AG09319 (cell line): ENCODE measurements at regions not wholly inside any gene's neighbourhood (a gene's known extent, or its start where the extent isn't known, plus 50 kb on each side); places are given as distances from the start of the nearest gene placed in this dataset.

Experiments
- DNase-seq: peaks from one replicate; pipeline ENCODE4 v3.0.0-alpha.2; 2010; ENCODE audit warnings: low read depth; ENCODE audit errors: extremely low read depth
- CTCF ChIP-seq: IDR thresholded peaks from 2 replicates; pipeline ENCODE4 v1.5.1; 2011; ENCODE audit warnings: low read depth, mild to moderate bottlenecking, inconsistent platforms, low read length, moderate library complexity

DNA sequence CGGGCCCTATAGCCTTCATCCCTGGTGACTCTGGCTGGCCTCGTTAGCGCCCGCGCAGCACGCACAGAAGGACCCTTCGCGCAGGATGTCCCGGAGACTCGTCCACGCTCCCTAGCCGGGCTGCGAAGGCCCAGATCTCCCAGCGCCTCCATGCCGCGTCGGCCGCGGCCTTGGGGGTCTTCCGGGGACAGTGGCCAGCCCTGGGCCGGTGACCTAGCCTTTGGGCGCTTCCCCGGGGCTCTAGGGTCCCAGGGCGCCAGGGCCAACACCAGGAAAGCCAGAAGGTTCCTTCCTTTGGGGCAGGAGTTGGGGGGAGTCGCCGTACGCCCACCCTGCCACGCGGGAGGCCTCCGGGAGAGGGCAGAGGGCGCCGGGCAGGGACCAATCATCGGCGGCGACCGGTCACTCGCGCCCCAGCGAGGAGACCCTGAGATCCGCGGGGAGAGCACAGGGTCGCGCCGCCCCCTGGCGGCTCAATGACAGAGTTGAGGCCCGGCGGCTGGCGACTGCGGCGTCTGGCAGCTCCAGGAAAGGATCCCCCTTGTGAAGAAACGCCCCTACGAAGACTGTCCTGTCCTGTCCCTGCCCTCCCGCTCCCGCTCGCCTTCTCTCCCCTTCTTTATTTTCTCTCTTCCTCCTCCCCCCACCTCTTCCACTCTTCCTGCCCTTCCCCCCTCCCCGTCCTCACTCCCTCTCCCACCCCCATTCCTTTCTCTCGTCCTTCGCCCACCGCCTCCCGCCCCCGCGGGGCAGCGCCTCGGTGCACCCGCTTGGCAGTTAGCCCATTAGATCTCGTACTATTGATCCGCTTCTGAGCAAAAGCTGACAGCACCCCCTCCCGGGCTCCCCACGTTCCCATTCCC is 62.3 kb upstream of the LBX1 start:
- no peak for DNase-seq
- peak; percentile 58 for TF ChIP-seq CTCF

DNA sequence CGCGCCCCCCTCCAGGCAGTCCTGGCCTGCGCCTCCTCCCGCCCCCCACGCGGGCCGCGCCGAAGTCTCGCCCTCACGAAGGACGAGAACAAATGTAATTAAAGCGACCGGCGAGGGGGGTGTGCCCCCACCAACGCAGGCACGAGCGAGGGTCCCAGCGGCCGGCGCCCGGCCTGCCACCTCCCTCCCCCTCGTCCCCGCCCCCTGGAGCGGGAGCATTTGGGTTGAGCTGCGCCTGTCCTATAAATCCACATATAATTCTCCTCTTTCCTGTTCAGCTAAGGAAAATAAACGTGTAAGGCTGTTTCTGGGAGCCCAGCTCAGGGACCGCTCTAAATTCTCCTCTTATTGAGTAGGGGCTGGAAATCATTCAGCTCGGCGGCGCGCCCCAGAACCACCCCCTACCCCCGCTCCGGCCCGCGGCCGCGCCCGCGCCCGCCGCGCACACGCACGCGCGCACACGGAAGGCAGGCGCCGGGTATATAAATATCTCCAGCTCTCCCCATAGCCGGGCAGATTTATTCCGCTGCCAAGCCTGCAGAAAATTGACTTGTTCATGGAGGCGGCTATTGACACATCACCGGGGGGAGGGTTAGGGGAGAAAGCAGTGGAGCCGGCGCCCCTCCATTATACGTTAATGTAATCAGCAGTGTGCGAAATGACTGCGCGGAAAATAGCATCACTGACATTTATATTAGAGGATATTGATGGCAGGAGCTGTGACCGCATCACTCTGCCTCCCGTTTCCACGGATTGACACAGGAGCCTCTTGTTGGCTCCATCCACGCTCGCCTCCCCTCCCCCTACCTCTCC is 61.6 kb upstream of the BTRC start:
- DNase-seq = no peak
- no peak; the same call in 1 of the 2 replicates for TF ChIP-seq CTCF

- no peak for DNase-seq
Observed at GRCh38 chr10:101293007-101293723, 60.8 kb upstream of the BTRC start.

DNA sequence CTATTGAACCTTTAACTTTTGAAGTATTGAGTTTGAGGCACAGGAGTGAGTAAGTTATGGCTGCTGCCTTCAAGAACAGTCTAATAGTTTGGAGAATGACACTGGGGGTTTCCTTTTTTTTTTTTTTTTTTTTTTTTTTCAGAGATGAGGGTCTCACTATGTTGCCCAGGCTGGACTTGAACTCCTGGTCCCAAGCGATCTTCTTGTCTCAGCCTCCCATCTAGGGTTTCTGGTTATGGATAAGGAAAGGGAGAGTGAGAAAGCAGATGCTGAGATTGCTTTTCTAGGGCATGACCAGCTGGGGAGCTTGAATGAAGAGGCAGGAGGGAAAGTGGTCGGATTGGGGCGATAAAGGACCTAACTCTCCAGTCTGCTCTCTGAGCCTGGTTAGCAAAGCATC is 59.9 kb upstream of the BTRC start:
- no peak for TF ChIP-seq CTCF

More at GRCh38 chr10:101293007-101293723, 60.8 kb upstream of the BTRC start:
- TF ChIP-seq CTCF = no peak

DNA sequence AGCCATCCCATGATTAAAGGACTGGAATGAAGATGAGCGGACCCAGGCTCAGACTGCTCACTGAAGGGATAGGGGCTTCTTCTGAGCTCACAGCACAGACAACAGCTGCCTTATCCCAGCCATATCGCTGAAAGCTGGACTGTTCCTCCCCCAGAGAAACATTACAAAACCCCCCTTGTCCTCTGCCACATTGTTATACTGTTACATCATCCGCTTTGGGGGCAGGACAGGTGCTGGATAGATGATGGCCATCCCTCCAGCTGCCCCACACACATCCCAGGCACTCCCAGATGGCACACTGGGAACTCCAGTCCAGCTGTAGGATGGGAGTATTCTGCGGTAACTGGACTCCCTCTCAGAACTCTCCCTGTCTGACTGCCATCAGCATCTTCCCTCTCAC is 58.7 kb upstream of the BTRC start:
- no peak for DNase-seq
- no peak for TF ChIP-seq CTCF

More for the DNA sequence above, 59.9 kb upstream of the BTRC start:
- DNase-seq = no peak

- DNase-seq = no peak
- TF ChIP-seq CTCF = peak; percentile 90
Observed at GRCh38 chr10:101297901-101298486, 56.0 kb upstream of the BTRC start.
